IMR-90 (cell line): ENCODE measurements at regions not wholly inside any gene's neighbourhood (a gene's known extent, or its start where the extent isn't known, plus 50 kb on each side); places are given as distances from the start of the nearest gene placed in this dataset.

ENCODE experiments used
- ATAC-seq: fragments of 200-7000 bp; cut with Tn5 transposase; 2 replicates; pipeline ENCODE4 v1.9.1; 2020; ENCODE audit warnings: low read depth, mild to moderate bottlenecking, moderate library complexity
- BruUV-seq: library from RNA; stranded (reverse); fragments of 400-500 nt; replicated peaks from 2 replicates; lab custom pipeline; 2021; lab: Mats Ljungman, UMichigan
- CTCF ChIA-PET: fragments of 300-600 bp; formaldehyde crosslinking; extraction: SDS; loops from one replicate; lab custom pipeline; 2021; ENCODE audit warnings: antibody characterized with exemption; lab: Yijun Ruan, JAX
- POLR2A ChIA-PET: fragments of 300-600 bp; sonication (Branson Sonifier 250); formaldehyde crosslinking; loops from one replicate; lab custom pipeline; 2022; ENCODE audit warnings: antibody characterized with exemption; ENCODE audit not compliant: unreplicated experiment; lab: Charles Lee
- DNase-seq: peaks from one replicate; pipeline ENCODE4 v3.0.0; 2013
- H2AFZ ChIP-seq: replicated peaks from 2 replicates; pipeline ENCODE3; 2013; ENCODE audit warnings: low read length, mild to moderate bottlenecking; ENCODE audit not compliant: poor library complexity
- H2AK5ac ChIP-seq: 2 replicates; pipeline ENCODE4 v1.6.1; 2013; ENCODE audit warnings: low read depth, low read length, inconsistent platforms
- H2AK9ac ChIP-seq: replicated peaks from 2 replicates; pipeline ENCODE3; 2013; ENCODE audit warnings: mild to moderate bottlenecking, low read depth, low read length, moderate library complexity; ENCODE audit not compliant: poor library complexity
- H2BK120ac ChIP-seq: 2 replicates; pipeline ENCODE4 v1.6.1; 2013; ENCODE audit warnings: low read depth, low read length, inconsistent platforms
- H2BK15ac ChIP-seq: 3 replicates; pipeline ENCODE4 v1.6.1; 2013; ENCODE audit warnings: low read depth, low read length, inconsistent platforms
- H2BK20ac ChIP-seq: 2 replicates; pipeline ENCODE4 v1.6.1; 2013; ENCODE audit warnings: low read depth, mild to moderate bottlenecking, inconsistent platforms, low read length, moderate library complexity
- H2BK5ac ChIP-seq: 2 replicates; pipeline ENCODE4 v1.6.1; 2013; ENCODE audit warnings: mild to moderate bottlenecking, low read depth, low read length, inconsistent platforms; ENCODE audit not compliant: poor library complexity, severe bottlenecking
- H3K14ac ChIP-seq: replicated peaks from 2 replicates; pipeline ENCODE4 v1.6.1; 2013; ENCODE audit warnings: low read depth, low read length, inconsistent platforms
- H3K18ac ChIP-seq: 2 replicates; pipeline ENCODE4 v1.6.1; 2013; ENCODE audit warnings: low read depth, low read length, control low read depth
- H3K23ac ChIP-seq: 2 replicates; pipeline ENCODE4 v1.6.1; 2013; ENCODE audit warnings: low read depth, low read length, inconsistent platforms
- H3K27ac ChIP-seq: 2 replicates; pipeline ENCODE4 v1.5.1; 2013; ENCODE audit warnings: mild to moderate bottlenecking, control low read depth, low read length; ENCODE audit not compliant: insufficient read depth
- H3K27me3 ChIP-seq: 2 replicates; pipeline ENCODE4 v1.6.1; 2013; ENCODE audit warnings: low read length; ENCODE audit not compliant: control insufficient read depth, insufficient read depth
- H3K36me3 ChIP-seq: 2 replicates; pipeline ENCODE4 v1.6.1; 2013; ENCODE audit warnings: low read length, mixed read lengths; ENCODE audit not compliant: control insufficient read depth, insufficient read depth
- H3K4ac ChIP-seq: 2 replicates; pipeline ENCODE4 v1.6.1; 2013; ENCODE audit warnings: low read depth, low read length, inconsistent platforms
- H3K4me1 ChIP-seq: 2 replicates; pipeline ENCODE4 v1.6.1; 2013; ENCODE audit warnings: low read length, mixed read lengths; ENCODE audit not compliant: control insufficient read depth, insufficient read depth
- H3K4me2 ChIP-seq: 2 replicates; pipeline ENCODE4 v1.6.1; 2013; ENCODE audit warnings: low read depth, mild to moderate bottlenecking, control low read depth, low read length, moderate library complexity
- H3K4me3 ChIP-seq: 2 replicates; pipeline ENCODE4 v1.5.1; 2013; ENCODE audit warnings: low read depth, mild to moderate bottlenecking, control low read depth, low read length, moderate library complexity; ENCODE audit not compliant: insufficient read depth
- H3K56ac ChIP-seq: 2 replicates; pipeline ENCODE4 v1.6.1; 2013; ENCODE audit warnings: low read length, inconsistent platforms; ENCODE audit not compliant: insufficient read depth; ENCODE audit errors: extremely low read depth
- H3K79me1 ChIP-seq, 2 experiments: 2 replicates each; pipeline ENCODE4 v1.6.1; 2013; ENCODE audit warnings: low read length in 2 of 2, inconsistent platforms in 1 of 2, low read depth in 1 of 2
- H3K9ac ChIP-seq: 2 replicates; pipeline ENCODE4 v1.6.1; 2013; ENCODE audit warnings: low read depth, low read length, control low read depth
- H3K9me1 ChIP-seq: 2 replicates; pipeline ENCODE4 v1.6.1; 2013; ENCODE audit warnings: low read length, inconsistent platforms; ENCODE audit not compliant: insufficient read depth
- H3K9me3 ChIP-seq: 2 replicates; pipeline ENCODE4 v1.6.1; 2013; ENCODE audit warnings: low read length; ENCODE audit not compliant: control insufficient read depth, insufficient read depth
- H4K20me1 ChIP-seq: 2 replicates; pipeline ENCODE4 v1.6.1; 2013; ENCODE audit warnings: low read length, inconsistent platforms; ENCODE audit not compliant: insufficient read depth
- H4K5ac ChIP-seq: 2 replicates; pipeline ENCODE4 v1.6.1; 2013; ENCODE audit warnings: mild to moderate bottlenecking, low read depth, low read length, control low read depth
- H4K8ac ChIP-seq, 2 experiments: 2 replicates each; pipeline ENCODE4 v1.6.1; 2013; ENCODE audit warnings: low read depth in 2 of 2, low read length in 2 of 2, control low read depth in 1 of 2, inconsistent platforms in 1 of 2
- H4K91ac ChIP-seq: 2 replicates; pipeline ENCODE4 v1.6.1; 2013; ENCODE audit warnings: low read depth, low read length, inconsistent platforms; ENCODE audit not compliant: insufficient read depth
- CEBPB ChIP-seq: IDR thresholded peaks from 2 replicates; pipeline ENCODE4 v1.6.1; 2012; ENCODE audit warnings: low read depth, low read length, improper control_type of control experiment
- CHD1 ChIP-seq: IDR thresholded peaks from 2 replicates; pipeline ENCODE4 v1.6.1; 2012; ENCODE audit warnings: low read depth, low read length, improper control_type of control experiment
- FOS ChIP-seq: fragments of 150-350 bp; IDR thresholded peaks from 2 replicates; pipeline ENCODE4 v1.6.1; 2016; ENCODE audit warnings: low read depth, low read length
- NFE2L2 ChIP-seq: fragments of 150-350 bp; IDR thresholded peaks from 2 replicates; pipeline ENCODE4 v1.6.1; 2016; ENCODE audit warnings: low read depth, mild to moderate bottlenecking, low read length
- RAD21 ChIP-seq: IDR thresholded peaks from 2 replicates; pipeline ENCODE4 v1.6.1; 2012; ENCODE audit warnings: low read length, improper control_type of control experiment
- RFX5 ChIP-seq: IDR thresholded peaks from 2 replicates; pipeline ENCODE4 v1.8.0; 2012; ENCODE audit warnings: low read depth, mild to moderate bottlenecking, low read length, moderate library complexity
- USF2 ChIP-seq: fragments of 150-350 bp; IDR thresholded peaks from 2 replicates; pipeline ENCODE4 v1.6.1; 2017; ENCODE audit warnings: mild to moderate bottlenecking, antibody characterized with exemption, low read length, low read depth
- WGBS, 2 experiments: methylation state at CpG; one replicate each; pipeline versions ENCODE4 v1.1.5 to v1.1.7; 2013; ENCODE audit warnings: missing lambda C conversion rate in 2 of 2; ENCODE audit not compliant: insufficient read length in 1 of 2; ENCODE audit errors: extremely low coverage in 2 of 2; 5-methylcytosine and 5-hydroxymethylcytosine counted together
- dilution Hi-C: fragments of 300-500 bp; cut with HindIII; formaldehyde crosslinking; loops from one replicate; pipeline ENCODE4 v1.14.3; 2018; ENCODE audit warnings: low sequenced_read_pairs; ENCODE audit not compliant: unreplicated experiment
- in situ Hi-C: fragments of 300-500 bp; cut with MboI; formaldehyde crosslinking; loops from 3 replicates; pipeline ENCODE4 v1.14.3; 2019; ENCODE audit warnings: low sequenced_read_pairs, inconsistent platforms, mixed read lengths
- intact Hi-C: fragments of 100-400 bp; cut with micrococcal nuclease; formaldehyde crosslinking; loops from 2 replicates; pipeline ENCODE4 v1.10.0; 2022
- TF ChIP-seq, protein P1 (sequence below): fragments of 150-350 bp; IDR thresholded peaks from 2 replicates; pipeline ENCODE4 v1.6.1; 2016; ENCODE audit warnings: low read depth, mild to moderate bottlenecking, low read length, moderate library complexity, borderline replicate concordance

GRCh38 chr5:5587474-5587873, 165.0 kb downstream of the ICE1 start:
- H2BK15ac ChIP-seq, result no peak overlapping the region
- H3K4ac ChIP-seq, result no peak overlapping the region
- H2BK20ac ChIP-seq, result no peak overlapping the region
- H2BK120ac ChIP-seq, result no peak overlapping the region
- ChIA-PET POLR2A (no interaction called here), CTCF (no interaction called here)
- no peak overlapping the region for H4K8ac ChIP-seq
- 8% methylated on average over 2 of the region's 3 CpGs; no CpG with 5 or more reads in 1 of the 2 experiments for WGBS, 2 experiments
- no peak overlapping the region for H3K56ac ChIP-seq
- no peak overlapping the region for H3K18ac ChIP-seq
- dilution Hi-C loops (no loop called here), intact Hi-C loops (no loop called here), in situ Hi-C loops (no loop called here)
- no peaks in the 10 kb centered on the region for H3K9me1 ChIP-seq
- ATAC-seq, result no peak
- no peaks in the 10 kb centered on the region for H3K36me3 ChIP-seq
- no peaks in the 10 kb centered on the region for H3K27me3 ChIP-seq
- no peaks in the 10 kb centered on the region for H4K20me1 ChIP-seq
- no peak overlapping the region for H3K23ac ChIP-seq
- no peak overlapping the region for H2AK5ac ChIP-seq
- H3K79me1 ChIP-seq, result no peaks in the 10 kb centered on the region
- H3K9ac ChIP-seq, result no peak overlapping the region
- H3K4me1 ChIP-seq, result no peaks in the 10 kb centered on the region
- no peak for DNase-seq
- no TSS peak for BruUV-seq
- H4K5ac ChIP-seq, result no peak overlapping the region
- H4K91ac ChIP-seq, result no peak overlapping the region
- TF ChIP-seq RFX5, result no peak
- TF ChIP-seq RAD21, result no peak
- TF ChIP-seq, protein P1, sequence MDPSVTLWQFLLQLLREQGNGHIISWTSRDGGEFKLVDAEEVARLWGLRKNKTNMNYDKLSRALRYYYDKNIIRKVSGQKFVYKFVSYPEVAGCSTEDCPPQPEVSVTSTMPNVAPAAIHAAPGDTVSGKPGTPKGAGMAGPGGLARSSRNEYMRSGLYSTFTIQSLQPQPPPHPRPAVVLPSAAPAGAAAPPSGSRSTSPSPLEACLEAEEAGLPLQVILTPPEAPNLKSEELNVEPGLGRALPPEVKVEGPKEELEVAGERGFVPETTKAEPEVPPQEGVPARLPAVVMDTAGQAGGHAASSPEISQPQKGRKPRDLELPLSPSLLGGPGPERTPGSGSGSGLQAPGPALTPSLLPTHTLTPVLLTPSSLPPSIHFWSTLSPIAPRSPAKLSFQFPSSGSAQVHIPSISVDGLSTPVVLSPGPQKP, result no peak
- no peak for TF ChIP-seq NFE2L2
- no peak for TF ChIP-seq CEBPB
- no peak for TF ChIP-seq FOS
- no peak for TF ChIP-seq USF2
- TF ChIP-seq CHD1, result no peak
- no peak overlapping the region for H2BK5ac ChIP-seq
- H2AFZ ChIP-seq, result no peak overlapping the region
- H3K14ac ChIP-seq, result no peak overlapping the region
- H2AK9ac ChIP-seq, result no peak overlapping the region
- H3K9me3 ChIP-seq, result peaks cover 32% of the 10 kb centered on the region
- no peak overlapping the region for H3K4me3 ChIP-seq
- no peak overlapping the region for H3K27ac ChIP-seq
- no peak overlapping the region for H3K4me2 ChIP-seq
